Smooth muscle cell (in vitro differentiated cells): ENCODE measurements at regions not wholly inside any gene's neighbourhood (a gene's known extent, or its start where the extent isn't known, plus 50 kb on each side); places are given as distances from the start of the nearest gene placed in this dataset.

ENCODE experiments used
- DNase-seq: peaks from one replicate; lab custom pipeline; 2025; ENCODE audit not compliant: unreplicated experiment; lab: John Stamatoyannopoulos, UW
- H2AFZ ChIP-seq: fragments of 200-600 bp; sonication (generic); 2 replicates; pipeline ENCODE4 v1.6.0; 2016; ENCODE audit warnings: antibody characterized with exemption, low read depth, mild to moderate bottlenecking
- H3F3A ChIP-seq: fragments of 200-600 bp; sonication (generic); 2 replicates; pipeline ENCODE4 v1.6.0; 2017; ENCODE audit warnings: antibody characterized with exemption, low read depth
- H3K27ac ChIP-seq: fragments of 200-600 bp; sonication (generic); 2 replicates; pipeline ENCODE4 v1.5.1; 2016; ENCODE audit warnings: low read depth, mild to moderate bottlenecking
- H3K27me3 ChIP-seq: fragments of 200-600 bp; sonication (generic); 2 replicates; pipeline ENCODE4 v1.6.1; 2016; ENCODE audit warnings: low read depth, mild to moderate bottlenecking
- H3K36me3 ChIP-seq: fragments of 200-600 bp; sonication (generic); 2 replicates; pipeline ENCODE4 v1.5.1; 2016; ENCODE audit warnings: low read depth
- H3K4me1 ChIP-seq: fragments of 200-600 bp; sonication (generic); 2 replicates; pipeline ENCODE4 v1.5.1; 2016; ENCODE audit warnings: low read depth
- H3K4me2 ChIP-seq: fragments of 200-600 bp; sonication (generic); 2 replicates; pipeline ENCODE4 v1.6.0; 2016; ENCODE audit warnings: mild to moderate bottlenecking
- H3K4me3 ChIP-seq: fragments of 200-600 bp; sonication (generic); 2 replicates; pipeline ENCODE4 v1.5.1; 2016; ENCODE audit warnings: mild to moderate bottlenecking
- H3K79me2 ChIP-seq: fragments of 200-600 bp; sonication (generic); 2 replicates; pipeline ENCODE4 v1.6.0; 2016; ENCODE audit warnings: low read depth, mild to moderate bottlenecking
- H3K9ac ChIP-seq: fragments of 200-600 bp; sonication (generic); 2 replicates; pipeline ENCODE4 v1.6.0; 2016; ENCODE audit warnings: low read depth
- H3K9me3 ChIP-seq: fragments of 200-600 bp; sonication (generic); replicated peaks from 2 replicates; pipeline ENCODE4 v1.5.1; 2016; ENCODE audit warnings: low read depth
- H4K20me1 ChIP-seq: fragments of 200-600 bp; sonication (generic); 2 replicates; pipeline ENCODE4 v1.6.0; 2016; ENCODE audit warnings: low read depth
- CTCF ChIP-seq: fragments of 200-600 bp; sonication (generic); IDR thresholded peaks from 2 replicates; pipeline ENCODE4 v1.5.1; 2017; ENCODE audit warnings: borderline replicate concordance, mild to moderate bottlenecking, antibody characterized with exemption; ENCODE audit not compliant: insufficient read depth, poor library complexity, severe bottlenecking
- WGBS: methylation state at CpG from one replicate; pipeline ENCODE4 v1.1.7; 2016; ENCODE audit warnings: low lambda C conversion rate; 5-methylcytosine and 5-hydroxymethylcytosine counted together

GRCh38 chr18:23331091-23331920 is 121.8 kb upstream of the RIOK3 start:
- DNase-seq = no peak
- no peak overlapping the region for H2AFZ ChIP-seq
- H3K27me3 ChIP-seq = no peaks in the 10 kb centered on the region
- H3K9ac ChIP-seq = no peak overlapping the region
- no peak overlapping the region for H3K4me3 ChIP-seq
- no peaks in the 10 kb centered on the region for H4K20me1 ChIP-seq
- no peak for TF ChIP-seq CTCF
- no peaks in the 10 kb centered on the region for H3K79me2 ChIP-seq
- H3K36me3 ChIP-seq = no peaks in the 10 kb centered on the region
- no peak overlapping the region for H3K27ac ChIP-seq
- H3F3A ChIP-seq = no peaks in the 10 kb centered on the region
- no peaks in the 10 kb centered on the region for H3K9me3 ChIP-seq
- no peak overlapping the region for H3K4me2 ChIP-seq
- 70% methylated on average over 22 of the region's 22 CpGs for WGBS
- H3K4me1 ChIP-seq = no peaks in the 10 kb centered on the region

GRCh38 chr18:23332356-23332755 is 120.7 kb upstream of the RIOK3 start:
- Histone ChIP-seq H3K27me3 (no peaks in the 10 kb centered on the region), H3K9me3 (no peaks in the 10 kb centered on the region), H3F3A (no peaks in the 10 kb centered on the region), H3K36me3 (no peaks in the 10 kb centered on the region), H3K4me1 (no peaks in the 10 kb centered on the region), H3K79me2 (no peaks in the 10 kb centered on the region), H3K4me3 (no peak overlapping the region), H3K9ac (no peak overlapping the region), H3K4me2 (no peak overlapping the region), H3K27ac (no peak overlapping the region), H2AFZ (no peak overlapping the region), H4K20me1 (no peaks in the 10 kb centered on the region)
- 96% methylated on average over 2 of the region's 2 CpGs for WGBS
- DNase-seq = no peak
- no peak for TF ChIP-seq CTCF

GRCh38 chr18:23333827-23334226 is 119.3 kb upstream of the RIOK3 start:
- Histone ChIP-seq H4K20me1 (no peaks in the 10 kb centered on the region), H3K9me3 (no peaks in the 10 kb centered on the region), H3K4me3 (no peak overlapping the region), H3K36me3 (no peaks in the 10 kb centered on the region), H3K27me3 (no peaks in the 10 kb centered on the region), H3F3A (no peaks in the 10 kb centered on the region), H3K4me1 (no peaks in the 10 kb centered on the region), H3K27ac (no peak overlapping the region), H3K4me2 (no peak overlapping the region), H2AFZ (no peak overlapping the region), H3K79me2 (no peaks in the 10 kb centered on the region), H3K9ac (no peak overlapping the region)
- TF ChIP-seq CTCF = no peak
- 66% methylated on average over 2 of the region's 2 CpGs for WGBS
- no peak for DNase-seq

GRCh38 chr18:23334569-23334968 is 118.5 kb upstream of the RIOK3 start:
- WGBS = 96% methylated on average over 13 of the region's 13 CpGs
- H3K9ac ChIP-seq = no peak overlapping the region
- TF ChIP-seq CTCF = no peak

More at GRCh38 chr18:23334569-23334968, 118.5 kb upstream of the RIOK3 start:
- Histone ChIP-seq H3K79me2 (no peaks in the 10 kb centered on the region), H3K4me1 (no peaks in the 10 kb centered on the region), H3K4me3 (no peak overlapping the region), H3K36me3 (no peaks in the 10 kb centered on the region), H2AFZ (no peak overlapping the region), H3F3A (no peaks in the 10 kb centered on the region), H3K4me2 (no peak overlapping the region), H4K20me1 (no peaks in the 10 kb centered on the region), H3K9me3 (no peaks in the 10 kb centered on the region), H3K27ac (no peak overlapping the region), H3K27me3 (no peaks in the 10 kb centered on the region)
- no peak for DNase-seq
